AG04450 (cell line): ENCODE measurements at regions not wholly inside any gene's neighbourhood (a gene's known extent, or its start where the extent isn't known, plus 50 kb on each side); places are given as distances from the start of the nearest gene placed in this dataset. TPM values are rescaled to one million over a fixed set of nuclear protein-coding genes. Genes with fewer than 3 reads are reported as not detected.
"Not testable (repeated sequence)": the region's sequence is repeated elsewhere in the genome, so short reads cannot be mapped to it uniquely, and the experiment has no call there.

Experiments
- CTCF ChIA-PET: fragments of 300-600, 350-600 bp; formaldehyde crosslinking; extraction: SDS; loops from one replicate; lab custom pipeline; 2022; ENCODE audit warnings: antibody characterized with exemption, inconsistent platforms; lab: Charles Lee
- POLR2A ChIA-PET: fragments of 350-600 bp; formaldehyde crosslinking; extraction: SDS; loops from one replicate; lab custom pipeline; 2021; ENCODE audit warnings: antibody characterized with exemption, inconsistent platforms; lab: Yijun Ruan, JAX
- DNase-seq: peaks from one replicate; pipeline ENCODE4 v3.0.0-alpha.2; 2011; ENCODE audit warnings: low read depth, low spot score
- H3K27ac ChIP-seq: one replicate; pipeline ENCODE4 v1.5.1; 2012; ENCODE audit warnings: low read depth, low read length, control low read depth
- H3K27me3 ChIP-seq: one replicate; pipeline ENCODE4 v1.6.0; 2012; ENCODE audit warnings: low read length; ENCODE audit not compliant: control insufficient read depth, insufficient read depth
- H3K4me3 ChIP-seq: 2 replicates; pipeline ENCODE4 v1.5.1; 2011; ENCODE audit warnings: mild to moderate bottlenecking, low read depth, low read length, control low read depth
- H3K9me3 ChIP-seq: 2 replicates; pipeline ENCODE4 v1.5.1; 2012; ENCODE audit warnings: low read length; ENCODE audit not compliant: control insufficient read depth, insufficient read depth
- small RNA-seq: library from RNA; depleted of rRNA; stranded (forward); fragments of <200 nt; gene quantifications from one replicate; pipeline ENCODE3, GENCODE V24; 2012; ENCODE audit warnings: low read depth; ENCODE audit not compliant: insufficient read length

DNA sequence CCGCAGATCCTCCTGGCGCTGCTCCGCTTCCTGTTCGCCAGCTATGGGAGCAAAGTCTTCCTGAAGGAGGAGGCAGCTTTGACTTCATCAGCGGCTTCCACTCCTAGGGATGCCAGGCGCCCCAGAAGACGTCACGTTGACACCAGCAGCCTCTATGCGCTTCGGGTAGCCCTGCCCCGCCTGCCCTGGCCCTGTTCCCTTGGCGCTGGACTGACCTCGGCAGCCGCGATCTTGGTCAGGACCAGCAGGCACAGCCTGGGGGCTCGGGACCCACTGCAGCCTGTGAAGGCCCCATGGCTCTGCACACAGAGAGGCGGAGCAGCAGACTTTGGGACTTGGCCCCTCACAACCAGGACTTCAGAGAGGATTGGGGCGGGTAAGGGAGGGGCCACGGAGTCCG is 957.8 kb downstream of the RPIA start:
- CTCF ChIA-PET, H3K27ac ChIP-seq, POLR2A ChIA-PET, DNase-seq, H3K27me3 ChIP-seq, H3K4me3 ChIP-seq, H3K9me3 ChIP-seq: not testable (repeated sequence)

DNA sequence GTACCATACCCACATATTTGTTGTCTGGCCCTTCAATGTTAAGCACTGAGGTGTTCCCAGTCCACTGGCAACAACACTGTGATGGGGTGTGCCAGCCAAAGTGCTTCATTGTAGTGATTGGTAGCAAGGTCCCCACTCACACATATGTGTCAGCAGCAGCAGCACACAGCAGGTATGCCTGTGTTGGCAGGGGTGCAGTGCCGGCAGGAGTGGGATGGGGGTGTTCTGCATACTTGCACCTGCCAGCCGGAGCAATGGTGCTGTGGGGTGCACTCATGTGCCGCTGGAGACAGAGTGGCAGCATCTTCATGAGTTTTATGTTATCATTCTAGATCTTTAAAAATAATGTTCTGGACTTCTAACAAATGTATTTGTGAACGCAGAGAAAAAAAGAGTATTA is 987.8 kb downstream of the RPIA start:
- CTCF ChIA-PET, H3K4me3 ChIP-seq, H3K9me3 ChIP-seq, DNase-seq, POLR2A ChIA-PET, H3K27me3 ChIP-seq, H3K27ac ChIP-seq: not testable (repeated sequence)

Small RNAs in the stretch of these regions (small RNA-seq; reads per million reads assigned to genes)
- not detected for gene RF00001
